ENCODE measurements at regions not wholly inside any gene's neighbourhood (a gene's known extent, or its start where the extent isn't known, plus 50 kb on each side); places are given as distances from the start of the nearest gene placed in this dataset.

GRCh38 chr11:28528217-28528616, 420.0 kb downstream of the METTL15 start:
- no peaks in the 10 kb centered on the region for H3K27me3 Mint-ChIP-seq
- POLR2A ChIA-PET = no interaction called here
- no peak overlapping the region for H3K4me3 Mint-ChIP-seq
- TF ChIP-seq CTCF (IDR thresholded peaks at IDR 0.05) = no peak
- DNase-seq = no peak
- no peak overlapping the region for H3K27ac Mint-ChIP-seq
- peaks cover 16% of the 10 kb centered on the region for H3K9me3 Mint-ChIP-seq
- CTCF ChIA-PET = interaction anchor here (4.7 kb wide), 1 partner anchor 828 kb away, joined by 49 read pairs; the partner anchor contains the start of gene BDNF
- ATAC-seq = no peak
- intact Hi-C loops (cut with micrococcal nuclease) = no loop called here
- peaks cover 3% of the 10 kb centered on the region for H3K36me3 Mint-ChIP-seq (ENCODE audit: low read depth)
- H3K4me1 Mint-ChIP-seq (ENCODE audit: low read depth) = no peaks in the 10 kb centered on the region

- Mint-ChIP-seq H3K36me3 (ENCODE audit: low read depth) (peaks cover 3% of the 10 kb centered on the region), H3K4me3 (no peak overlapping the region), H3K9me3 (peaks cover 16% of the 10 kb centered on the region), H3K27ac (no peak overlapping the region), H3K27me3 (no peaks in the 10 kb centered on the region), H3K4me1 (ENCODE audit: low read depth) (no peaks in the 10 kb centered on the region)
- ChIA-PET CTCF (interaction anchor here (1.2 to 1.3 kb wide), 2 partner anchors 821 to 827 kb away, joined by 3 to 8 read pairs; no protein-coding TSS in a partner anchor), POLR2A (no interaction called here)
- TF ChIP-seq CTCF (IDR thresholded peaks at IDR 0.05) = no peak
- ATAC-seq (no peak), DNase-seq (no peak)
- intact Hi-C loops (cut with micrococcal nuclease) = no loop called here
These were observed 418.2 kb downstream of the METTL15 start for GRCh38 chr11:28526406-28526751.

GRCh38 chr11:28525636-28526405, 417.6 kb downstream of the METTL15 start:
- ChIA-PET CTCF (interaction anchor here (1.2 to 1.3 kb wide), 2 partner anchors 821 to 827 kb away, joined by 3 to 8 read pairs; no protein-coding TSS in a partner anchor), POLR2A (interaction anchor here (1.0 kb wide), 1 partner anchor 446 kb away, joined by 3 read pairs; no protein-coding TSS in a partner anchor)
- no peak for TF ChIP-seq CTCF (IDR thresholded peaks at IDR 0.05)
- Mint-ChIP-seq H3K9me3 (peaks cover 16% of the 10 kb centered on the region), H3K4me3 (no peak overlapping the region), H3K4me1 (ENCODE audit: low read depth) (no peaks in the 10 kb centered on the region), H3K27ac (no peak overlapping the region), H3K36me3 (ENCODE audit: low read depth) (peaks cover 3% of the 10 kb centered on the region), H3K27me3 (no peaks in the 10 kb centered on the region)
- DNase-seq (no peak), ATAC-seq (no peak)
- intact Hi-C loops (cut with micrococcal nuclease) = no loop called here

- Mint-ChIP-seq H3K27ac (no peak overlapping the region), H3K4me3 (no peak overlapping the region), H3K4me1 (ENCODE audit: low read depth) (no peaks in the 10 kb centered on the region), H3K27me3 (no peaks in the 10 kb centered on the region), H3K36me3 (ENCODE audit: low read depth) (peaks cover 3% of the 10 kb centered on the region), H3K9me3 (peaks cover 16% of the 10 kb centered on the region)
- TF ChIP-seq CTCF (IDR thresholded peaks at IDR 0.05) = no peak
- ATAC-seq (no peak), DNase-seq (no peak)
- ChIA-PET POLR2A (no interaction called here), CTCF (no interaction called here)
- intact Hi-C loops (cut with micrococcal nuclease) = no loop called here
These were observed 415.9 kb downstream of the METTL15 start for GRCh38 chr11:28524098-28524497.

DNA sequence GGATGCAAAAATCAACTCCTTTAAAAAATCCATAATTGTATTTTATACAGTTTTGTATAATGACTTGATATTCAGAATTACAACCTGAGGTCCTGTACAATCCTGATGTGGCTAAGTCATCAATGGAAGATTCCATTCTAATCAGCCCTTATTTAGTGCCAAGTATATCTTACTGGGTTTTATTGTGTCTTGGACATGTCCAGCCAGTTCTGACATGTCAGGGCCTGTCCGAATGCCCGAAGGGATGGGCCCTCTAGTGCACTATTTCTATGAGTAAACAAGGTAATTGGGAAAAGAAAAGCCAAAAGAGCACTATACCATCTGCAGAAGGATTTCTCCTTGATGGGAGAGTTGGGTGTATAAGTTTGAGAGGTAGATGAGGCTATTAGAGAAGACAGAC, 412.9 kb downstream of the METTL15 start:
- DNase-seq (no peak), ATAC-seq (no peak)
- CTCF ChIA-PET = no interaction called here
- H3K9me3 Mint-ChIP-seq = peaks cover 8% of the 10 kb centered on the region
- no peak overlapping the region for H3K27ac Mint-ChIP-seq
- TF ChIP-seq CTCF (IDR thresholded peaks at IDR 0.05) = no peak
- POLR2A ChIA-PET = no interaction called here
- no peaks in the 10 kb centered on the region for H3K4me1 Mint-ChIP-seq (ENCODE audit: low read depth)
- H3K4me3 Mint-ChIP-seq = no peak overlapping the region
- peaks cover 3% of the 10 kb centered on the region for H3K36me3 Mint-ChIP-seq (ENCODE audit: low read depth)
- intact Hi-C loops (cut with micrococcal nuclease) = no loop called here
- H3K27me3 Mint-ChIP-seq = no peaks in the 10 kb centered on the region

All from activated CD8-positive, alpha-beta T cell treated with anti-CD3 and anti-CD28 coated beads for 36 hours (primary cell).